ENCODE measurements at regions not wholly inside any gene's neighbourhood (a gene's known extent, or its start where the extent isn't known, plus 50 kb on each side); places are given as distances from the start of the nearest gene placed in this dataset.
A peak's percentile ranks its signal among the peaks of the same experiment; 100 is the strongest.
"Not testable (repeated sequence)": the region's sequence is repeated elsewhere in the genome, so short reads cannot be mapped to it uniquely, and the experiment has no call there.

GRCh38 chr12:42756841-42757623, 167.5 kb upstream of the PRICKLE1 start:
- peak in 2 of 3 experiments; percentile 28 to 72 for DNase-seq

DNA sequence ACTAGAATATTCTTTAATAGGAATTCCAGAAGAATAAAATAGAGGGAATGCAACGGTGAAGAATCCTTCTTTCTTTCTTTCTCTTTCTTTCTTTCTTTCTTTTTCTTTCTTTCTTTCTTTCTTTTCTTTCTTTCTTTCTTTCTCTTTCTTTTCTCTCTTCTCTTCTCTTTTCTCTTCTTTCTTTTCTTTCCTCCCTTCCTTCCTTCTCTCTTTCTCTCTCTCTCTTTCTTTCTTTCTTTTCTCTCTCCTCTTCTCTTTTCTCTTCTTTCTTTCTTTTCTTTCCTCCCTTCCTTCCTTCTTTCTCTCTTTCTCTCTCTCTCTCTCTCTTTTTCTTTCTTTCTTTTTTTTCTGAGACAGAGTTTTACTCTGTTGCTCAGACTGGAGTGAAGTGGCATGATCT, 160.8 kb upstream of the PRICKLE1 start:
- DNase-seq, result no peak

- no peak for DNase-seq
These were observed 159.7 kb upstream of the PRICKLE1 start for GRCh38 chr12:42749239-42749638.

- DNase-seq, result no peak
These were observed 155.1 kb upstream of the PRICKLE1 start for GRCh38 chr12:42744539-42745182.

GRCh38 chr12:42742716-42743115, 153.2 kb upstream of the PRICKLE1 start:
- DNase-seq, result peak in 2 of 3 experiments; percentile 26 to 60

GRCh38 chr12:42741771-42742510, 152.4 kb upstream of the PRICKLE1 start:
- DNase-seq, result peak in 1 of 3 experiments; percentile 45

- DNase-seq, result no peak
These were observed 151.5 kb upstream of the PRICKLE1 start for GRCh38 chr12:42741091-42741490.

- no peak for DNase-seq
These were observed 147.9 kb upstream of the PRICKLE1 start for GRCh38 chr12:42737398-42737797.

DNA sequence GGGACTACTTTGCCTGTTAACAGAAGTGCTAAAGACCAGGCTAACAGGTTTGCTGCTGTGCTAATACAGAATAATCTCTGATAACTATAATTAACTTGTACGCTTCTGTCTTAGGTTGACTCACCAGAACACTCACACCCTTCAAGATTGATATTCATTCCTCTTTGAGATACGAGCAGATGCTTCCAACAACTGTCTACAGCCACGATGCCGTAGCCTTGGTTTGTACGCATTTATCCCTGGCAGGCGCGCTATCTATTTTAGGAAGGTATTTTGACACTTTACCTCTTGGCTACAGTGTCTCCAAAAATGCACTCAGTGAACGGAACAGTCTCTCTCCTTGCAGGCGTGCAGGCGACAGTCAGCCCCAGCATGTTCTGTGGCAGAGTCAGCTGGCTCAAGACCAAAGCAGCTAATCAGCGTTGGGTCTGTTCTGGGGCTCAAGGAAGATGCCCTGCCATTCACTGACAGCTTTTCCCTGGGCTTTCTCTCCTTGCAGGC, 146.4 kb upstream of the PRICKLE1 start:
- peak in 1 of 3 experiments; percentile 13 for DNase-seq

DNA sequence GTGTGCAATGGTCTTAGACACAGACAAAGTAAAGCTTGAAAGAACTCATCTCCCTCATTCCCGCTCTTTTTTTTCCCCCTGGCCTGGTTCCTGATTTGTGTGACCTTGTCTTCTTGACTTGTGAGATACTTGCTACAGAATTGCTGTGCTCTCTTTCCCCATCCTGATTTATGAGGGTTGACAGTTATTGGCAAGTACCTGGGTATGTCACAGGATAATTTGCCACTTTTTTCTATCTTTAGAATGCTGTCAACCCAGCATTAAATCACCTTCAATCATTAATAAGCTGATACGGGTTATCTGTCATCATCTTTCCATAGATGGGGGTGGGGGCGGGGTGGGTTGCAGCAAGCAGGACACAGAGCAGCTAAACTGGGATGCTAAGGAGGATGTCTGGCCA, 144.4 kb upstream of the PRICKLE1 start:
- no peak for DNase-seq

- peak in 1 of 3 experiments; percentile 27 for DNase-seq
These were observed 143.4 kb upstream of the PRICKLE1 start for GRCh38 chr12:42732908-42733411.

DNA sequence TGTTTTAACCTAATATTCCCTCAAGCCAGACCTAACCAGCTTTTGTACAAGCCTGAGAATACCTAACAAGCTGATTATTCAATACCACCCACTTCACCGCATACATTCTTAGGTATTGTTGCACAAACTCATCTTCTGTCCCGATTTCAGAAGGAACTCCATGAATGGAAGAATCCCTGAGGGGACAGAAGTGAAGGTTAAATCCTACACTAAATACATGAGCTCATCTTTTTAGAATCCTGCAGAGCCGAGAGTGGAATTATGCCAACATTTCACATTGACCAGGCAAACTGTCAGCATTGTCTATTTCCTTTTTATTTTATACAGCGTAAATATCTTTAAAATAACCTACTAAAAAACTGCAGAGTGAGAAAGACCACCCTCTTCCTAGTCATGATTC, 140.7 kb upstream of the PRICKLE1 start:
- no peak for DNase-seq

GRCh38 chr12:42729535-42729900, 140.0 kb upstream of the PRICKLE1 start:
- DNase-seq, result no peak

GRCh38 chr12:42728770-42729534, 139.4 kb upstream of the PRICKLE1 start:
- no peak for DNase-seq

- no peak for DNase-seq
These were observed 138.7 kb upstream of the PRICKLE1 start for GRCh38 chr12:42728287-42728686.

GRCh38 chr12:42725809-42726208, 136.3 kb upstream of the PRICKLE1 start:
- DNase-seq, result no peak

DNA sequence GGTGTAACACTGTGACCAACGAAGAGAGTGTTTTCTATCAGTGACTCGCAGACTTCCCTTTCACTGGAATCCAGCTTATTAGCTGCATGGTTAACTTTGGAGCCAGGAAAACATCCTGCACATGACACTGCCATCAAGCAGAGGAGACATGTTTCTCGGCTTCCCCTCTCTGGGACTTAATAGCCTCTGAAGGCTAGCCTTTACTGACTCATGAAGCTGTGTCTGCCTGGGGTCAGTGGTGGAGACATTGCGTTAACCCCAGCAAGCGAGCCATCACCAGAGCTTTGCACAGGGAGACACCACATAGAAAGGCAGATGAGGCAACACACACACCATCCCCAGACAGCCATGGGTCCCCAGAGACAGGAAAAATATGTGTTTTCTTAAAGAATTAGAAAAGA, 126.9 kb upstream of the PRICKLE1 start:
- DNase-seq, result no peak

DNA sequence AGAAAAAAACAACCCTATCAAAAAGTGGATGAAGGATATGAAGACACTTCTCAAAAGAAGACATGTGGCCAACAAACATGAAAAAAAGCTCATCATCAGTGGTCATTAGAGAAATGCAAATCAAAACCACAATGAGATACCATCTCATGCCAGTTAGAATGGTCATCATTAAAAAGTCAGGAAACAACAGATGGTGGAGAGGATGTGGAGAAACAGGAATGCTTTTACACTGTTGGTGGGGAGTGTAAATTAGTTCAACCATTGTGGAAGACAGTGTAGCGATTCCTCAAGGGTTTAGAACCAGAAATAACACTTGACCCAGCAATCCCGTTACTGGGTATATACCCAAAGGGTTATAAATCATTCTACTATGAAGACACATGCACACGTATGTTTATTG, 124.0 kb upstream of the PRICKLE1 start:
- not testable (repeated sequence) for DNase-seq

DNA sequence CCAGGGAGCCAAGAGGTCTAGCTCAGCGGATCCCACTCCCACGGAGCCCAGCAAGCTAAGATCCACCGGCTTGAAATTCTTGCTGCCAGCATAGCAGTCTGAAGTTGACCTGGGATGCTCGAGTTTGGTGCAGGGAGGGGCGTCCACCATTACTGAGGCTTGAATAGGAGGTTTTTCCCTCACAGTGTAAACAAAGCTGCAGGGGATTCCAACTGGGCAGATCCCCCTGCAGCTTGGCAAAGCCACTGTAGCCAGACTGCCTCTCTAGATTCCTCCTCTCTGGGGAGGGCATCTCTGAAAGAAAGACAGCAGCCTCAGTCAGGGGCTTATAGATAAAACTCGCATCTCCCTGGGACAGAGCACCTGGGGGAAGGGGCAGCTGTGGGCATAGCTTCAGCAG, 118.8 kb upstream of the PRICKLE1 start:
- peak in 2 of 3 experiments; percentile 15 to 57 for DNase-seq

- DNase-seq, result no peak
These were observed 118.0 kb upstream of the PRICKLE1 start for GRCh38 chr12:42707312-42708226.

GRCh38 chr12:42706321-42706720, 116.8 kb upstream of the PRICKLE1 start:
- DNase-seq, result no peak
